SH-SY5Y (cell line): ENCODE measurements at regions not wholly inside any gene's neighbourhood (a gene's known extent, or its start where the extent isn't known, plus 50 kb on each side); places are given as distances from the start of the nearest gene placed in this dataset.

Experiments used
- GATA2 ChIP-seq: IDR thresholded peaks from 2 replicates; pipeline ENCODE4 v1.6.1; 2011; ENCODE audit warnings: mild to moderate bottlenecking, low read depth, low read length
- GATA3 ChIP-seq: IDR thresholded peaks from 2 replicates; pipeline ENCODE4 v1.6.1; 2011; ENCODE audit warnings: low read depth, mild to moderate bottlenecking, low read length, moderate library complexity

GRCh38 chr12:97211416-97211930, 251.1 kb upstream of the RMST start:
- no peak for TF ChIP-seq GATA2
- no peak for TF ChIP-seq GATA3
